ENCODE measurements at regions not wholly inside any gene's neighbourhood (a gene's known extent, or its start where the extent isn't known, plus 50 kb on each side); places are given as distances from the start of the nearest gene placed in this dataset.
A peak's percentile ranks its signal among the peaks of the same experiment; 100 is the strongest.
"Not testable (repeated sequence)": the region's sequence is repeated elsewhere in the genome, so short reads cannot be mapped to it uniquely, and the experiment has no call there.

- no peak for TF ChIP-seq CTCF (IDR thresholded peaks at IDR 0.05; ENCODE audit: unreplicated experiment)
- no TSS peak for BruUV-seq (replicated peaks)
- Mint-ChIP-seq H3K27me3 (ENCODE audit: unreplicated experiment) (no peaks in the 10 kb centered on the region), H3K9me3 (ENCODE audit: low read depth, unreplicated experiment) (peaks cover 10% of the 10 kb centered on the region), H3K4me3 (ENCODE audit: low read depth, unreplicated experiment) (no peak overlapping the region), H3K4me1 (ENCODE audit: low read depth, unreplicated experiment) (no peaks in the 10 kb centered on the region), H3K27ac (ENCODE audit: unreplicated experiment) (no peak overlapping the region), H3K36me3 (ENCODE audit: insufficient read depth, unreplicated experiment) (no peaks in the 10 kb centered on the region)
- intact Hi-C loops (cut with micrococcal nuclease; ENCODE audit: unreplicated experiment), result no loop called here
- CTCF ChIA-PET, result no interaction called here
- no peak for DNase-seq
These were observed 573.9 kb downstream of the ZNF608 start for GRCh38 chr5:124172389-124173003.

- CTCF ChIA-PET; H3K36me3 Mint-ChIP-seq (ENCODE audit: insufficient read depth, unreplicated experiment); H3K27ac Mint-ChIP-seq (ENCODE audit: unreplicated experiment); DNase-seq; H3K27me3 Mint-ChIP-seq (ENCODE audit: unreplicated experiment); intact Hi-C loops (cut with micrococcal nuclease; ENCODE audit: unreplicated experiment); H3K4me1 Mint-ChIP-seq (ENCODE audit: low read depth, unreplicated experiment); BruUV-seq (replicated peaks); H3K4me3 Mint-ChIP-seq (ENCODE audit: low read depth, unreplicated experiment): not testable (repeated sequence)
- H3K9me3 Mint-ChIP-seq (ENCODE audit: low read depth, unreplicated experiment), result peaks cover 10% of the 10 kb centered on the region
These were observed 578.3 kb downstream of the ZNF608 start for GRCh38 chr5:124168093-124168492.

- no peak overlapping the region for H3K27ac Mint-ChIP-seq (ENCODE audit: unreplicated experiment)
- H3K4me3 Mint-ChIP-seq (ENCODE audit: low read depth, unreplicated experiment), result peak overlapping the region; percentile 3
- no peak for TF ChIP-seq CTCF (IDR thresholded peaks at IDR 0.05; ENCODE audit: unreplicated experiment)
- H3K4me1 Mint-ChIP-seq (ENCODE audit: low read depth, unreplicated experiment), result peaks cover 10% of the 10 kb centered on the region
- peak; percentile 29 for DNase-seq
- no TSS peak for BruUV-seq (replicated peaks)
- intact Hi-C loops (cut with micrococcal nuclease; ENCODE audit: unreplicated experiment), result no loop called here
- no peaks in the 10 kb centered on the region for H3K36me3 Mint-ChIP-seq (ENCODE audit: insufficient read depth, unreplicated experiment)
- no peaks in the 10 kb centered on the region for H3K27me3 Mint-ChIP-seq (ENCODE audit: unreplicated experiment)
- H3K9me3 Mint-ChIP-seq (ENCODE audit: low read depth, unreplicated experiment), result peaks cover under 1% of the 10 kb centered on the region
- CTCF ChIA-PET, result no interaction called here
These were observed 583.5 kb downstream of the ZNF608 start for GRCh38 chr5:124162767-124163532.

GRCh38 chr5:124161266-124161665 lies 585.2 kb downstream of the ZNF608 start:
- BruUV-seq (replicated peaks), result no TSS peak
- DNase-seq, result no peak
- no peaks in the 10 kb centered on the region for H3K27me3 Mint-ChIP-seq (ENCODE audit: unreplicated experiment)
- no peaks in the 10 kb centered on the region for H3K9me3 Mint-ChIP-seq (ENCODE audit: low read depth, unreplicated experiment)
- no peaks in the 10 kb centered on the region for H3K36me3 Mint-ChIP-seq (ENCODE audit: insufficient read depth, unreplicated experiment)
- no peak overlapping the region for H3K27ac Mint-ChIP-seq (ENCODE audit: unreplicated experiment)
- H3K4me1 Mint-ChIP-seq (ENCODE audit: low read depth, unreplicated experiment), result peaks cover 18% of the 10 kb centered on the region
- no peak for TF ChIP-seq CTCF (IDR thresholded peaks at IDR 0.05; ENCODE audit: unreplicated experiment)
- intact Hi-C loops (cut with micrococcal nuclease; ENCODE audit: unreplicated experiment), result no loop called here
- H3K4me3 Mint-ChIP-seq (ENCODE audit: low read depth, unreplicated experiment), result no peak overlapping the region
- CTCF ChIA-PET, result no interaction called here

GRCh38 chr5:124160265-124160664 lies 586.2 kb downstream of the ZNF608 start:
- no peak for TF ChIP-seq CTCF (IDR thresholded peaks at IDR 0.05; ENCODE audit: unreplicated experiment)
- H3K9me3 Mint-ChIP-seq (ENCODE audit: low read depth, unreplicated experiment), result peaks cover 3% of the 10 kb centered on the region
- intact Hi-C loops (cut with micrococcal nuclease; ENCODE audit: unreplicated experiment), result no loop called here
- no peak overlapping the region for H3K4me3 Mint-ChIP-seq (ENCODE audit: low read depth, unreplicated experiment)
- CTCF ChIA-PET, result no interaction called here
- DNase-seq, result no peak
- H3K27ac Mint-ChIP-seq (ENCODE audit: unreplicated experiment), result no peak overlapping the region
- H3K4me1 Mint-ChIP-seq (ENCODE audit: low read depth, unreplicated experiment), result peaks cover 18% of the 10 kb centered on the region
- no TSS peak for BruUV-seq (replicated peaks)
- no peaks in the 10 kb centered on the region for H3K36me3 Mint-ChIP-seq (ENCODE audit: insufficient read depth, unreplicated experiment)
- H3K27me3 Mint-ChIP-seq (ENCODE audit: unreplicated experiment), result no peaks in the 10 kb centered on the region
